Bronchial epithelial cell (primary cell): ENCODE measurements at regions not wholly inside any gene's neighbourhood (a gene's known extent, or its start where the extent isn't known, plus 50 kb on each side); places are given as distances from the start of the nearest gene placed in this dataset.
"Not testable (repeated sequence)": the region's sequence is repeated elsewhere in the genome, so short reads cannot be mapped to it uniquely, and the experiment has no call there.

Source experiments
- DNase-seq: peaks from one replicate; pipeline ENCODE4 v3.0.0-alpha.2; 2010; ENCODE audit warnings: low read depth
- FAIRE-seq: peaks from 2 replicates; lab custom pipeline; 2011; peaks lifted over from hg19 to GRCh38; lab: Jason Lieb, UNC
- H3K27me3 ChIP-seq: 2 replicates; pipeline ENCODE4 v1.5.1; 2011; ENCODE audit warnings: low read length; ENCODE audit not compliant: control insufficient read depth, insufficient read depth
- H3K36me3 ChIP-seq: 2 replicates; pipeline ENCODE4 v1.5.1; 2011; ENCODE audit warnings: low read length; ENCODE audit not compliant: control insufficient read depth, insufficient read depth
- H3K4me3 ChIP-seq: 2 replicates; pipeline ENCODE4 v1.5.1; 2011; ENCODE audit warnings: mild to moderate bottlenecking, low read depth, low read length, control low read depth
- TF ChIP-seq, protein P1 (sequence below): IDR thresholded peaks from 2 replicates; pipeline ENCODE4 v1.5.1; 2011; ENCODE audit warnings: mild to moderate bottlenecking, moderate library complexity, low read length, control low read depth, inconsistent platforms; ENCODE audit not compliant: insufficient read depth, severe bottlenecking

DNA sequence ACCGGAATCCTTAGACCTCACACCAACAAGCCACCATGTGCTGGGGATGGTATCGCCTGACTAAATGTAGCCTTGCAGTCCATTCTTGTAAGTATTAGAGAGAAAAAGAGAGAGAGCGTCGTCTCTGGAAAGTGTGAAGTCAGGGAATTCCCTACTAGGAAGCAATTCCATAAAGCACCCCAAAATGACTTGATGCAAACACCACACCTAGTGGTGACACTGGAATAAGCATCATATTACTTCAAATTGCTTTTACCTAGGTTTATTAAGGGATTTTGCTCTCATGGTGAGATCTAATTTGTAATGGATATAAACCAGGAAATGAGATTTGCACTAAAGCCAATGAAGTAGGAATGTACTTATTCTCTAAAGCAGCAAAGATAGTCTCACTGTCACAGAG is 111.4 kb upstream of the METTL9 start:
- not testable (repeated sequence) for FAIRE-seq, H3K27me3 ChIP-seq, DNase-seq, H3K4me3 ChIP-seq, H3K36me3 ChIP-seq

- not testable (repeated sequence) for H3K27me3 ChIP-seq, H3K4me3 ChIP-seq, DNase-seq, FAIRE-seq, H3K36me3 ChIP-seq
These were observed 100.3 kb upstream of the METTL9 start for GRCh38 chr16:21499046-21499445.

GRCh38 chr16:21501223-21501868 is 98.0 kb upstream of the METTL9 start:
- peak; percentile 45 for DNase-seq
- H3K36me3 ChIP-seq, FAIRE-seq, H3K27me3 ChIP-seq: not testable (repeated sequence)
- H3K4me3 ChIP-seq: peak overlapping the region; percentile 90

- Histone ChIP-seq H3K36me3 (no peaks in the 10 kb centered on the region), H3K4me3 (peak overlapping the region; percentile 90), H3K27me3 (no peaks in the 10 kb centered on the region)
- FAIRE-seq: no peak
- DNase-seq: peak; percentile 99
- TF ChIP-seq, protein P1, sequence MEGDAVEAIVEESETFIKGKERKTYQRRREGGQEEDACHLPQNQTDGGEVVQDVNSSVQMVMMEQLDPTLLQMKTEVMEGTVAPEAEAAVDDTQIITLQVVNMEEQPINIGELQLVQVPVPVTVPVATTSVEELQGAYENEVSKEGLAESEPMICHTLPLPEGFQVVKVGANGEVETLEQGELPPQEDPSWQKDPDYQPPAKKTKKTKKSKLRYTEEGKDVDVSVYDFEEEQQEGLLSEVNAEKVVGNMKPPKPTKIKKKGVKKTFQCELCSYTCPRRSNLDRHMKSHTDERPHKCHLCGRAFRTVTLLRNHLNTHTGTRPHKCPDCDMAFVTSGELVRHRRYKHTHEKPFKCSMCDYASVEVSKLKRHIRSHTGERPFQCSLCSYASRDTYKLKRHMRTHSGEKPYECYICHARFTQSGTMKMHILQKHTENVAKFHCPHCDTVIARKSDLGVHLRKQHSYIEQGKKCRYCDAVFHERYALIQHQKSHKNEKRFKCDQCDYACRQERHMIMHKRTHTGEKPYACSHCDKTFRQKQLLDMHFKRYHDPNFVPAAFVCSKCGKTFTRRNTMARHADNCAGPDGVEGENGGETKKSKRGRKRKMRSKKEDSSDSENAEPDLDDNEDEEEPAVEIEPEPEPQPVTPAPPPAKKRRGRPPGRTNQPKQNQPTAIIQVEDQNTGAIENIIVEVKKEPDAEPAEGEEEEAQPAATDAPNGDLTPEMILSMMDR: no peak
These were observed 97.3 kb upstream of the METTL9 start for GRCh38 chr16:21501869-21502667.

GRCh38 chr16:21503574-21503920 is 95.8 kb upstream of the METTL9 start:
- not testable (repeated sequence) for H3K36me3 ChIP-seq, H3K4me3 ChIP-seq, DNase-seq, FAIRE-seq, H3K27me3 ChIP-seq

GRCh38 chr16:21503941-21504832 is 95.2 kb upstream of the METTL9 start:
- H3K27me3 ChIP-seq, H3K36me3 ChIP-seq, DNase-seq, H3K4me3 ChIP-seq, FAIRE-seq: not testable (repeated sequence)

- not testable (repeated sequence) for FAIRE-seq, H3K4me3 ChIP-seq, H3K27me3 ChIP-seq, H3K36me3 ChIP-seq, DNase-seq
These were observed 93.4 kb upstream of the METTL9 start for GRCh38 chr16:21505751-21506520.

GRCh38 chr16:21506857-21507456 is 92.4 kb upstream of the METTL9 start:
- H3K4me3 ChIP-seq, FAIRE-seq, H3K27me3 ChIP-seq, DNase-seq: not testable (repeated sequence)
- H3K36me3 ChIP-seq: peaks cover 11% of the 10 kb centered on the region

DNA sequence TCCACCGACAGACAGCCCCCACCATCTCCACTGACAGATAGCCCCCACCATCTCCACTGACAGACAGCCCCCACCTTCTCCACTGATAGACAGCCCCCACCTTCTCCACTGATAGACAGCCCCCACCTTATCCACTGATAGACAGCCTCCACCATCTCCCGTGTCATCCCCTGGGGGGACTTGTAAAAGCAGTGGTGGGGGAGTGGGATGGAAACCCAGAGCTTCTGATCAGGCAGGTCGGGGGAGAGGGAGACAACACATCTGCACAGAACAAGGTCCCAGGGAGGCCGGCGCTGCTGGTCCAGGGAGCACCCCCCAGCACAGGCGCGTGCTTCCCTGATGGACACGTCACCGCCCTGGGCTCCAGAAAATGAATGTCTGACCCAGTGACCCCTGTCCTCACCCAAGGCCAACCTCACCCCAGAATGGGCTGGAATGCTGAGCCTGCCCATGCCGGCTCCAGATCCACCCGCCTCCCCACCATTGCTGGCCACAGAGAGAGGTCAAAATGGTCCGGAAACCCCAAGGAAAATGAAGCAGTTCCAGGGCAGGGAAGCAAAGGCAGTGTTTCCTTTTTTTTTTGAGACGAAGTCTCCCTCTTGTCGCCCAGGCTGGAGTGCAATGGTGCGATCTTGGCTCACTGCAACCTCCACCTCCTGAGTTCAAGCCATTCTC is 91.6 kb upstream of the METTL9 start:
- FAIRE-seq, H3K27me3 ChIP-seq, H3K4me3 ChIP-seq, DNase-seq: not testable (repeated sequence)
- peaks cover 16% of the 10 kb centered on the region for H3K36me3 ChIP-seq

- not testable (repeated sequence) for H3K4me3 ChIP-seq, H3K27me3 ChIP-seq, FAIRE-seq, DNase-seq
- peaks cover 18% of the 10 kb centered on the region for H3K36me3 ChIP-seq
These were observed 90.5 kb upstream of the METTL9 start for GRCh38 chr16:21508661-21509436.

- not testable (repeated sequence) for H3K4me3 ChIP-seq, DNase-seq, FAIRE-seq, H3K27me3 ChIP-seq
- peaks cover 18% of the 10 kb centered on the region for H3K36me3 ChIP-seq
These were observed 89.8 kb upstream of the METTL9 start for GRCh38 chr16:21509437-21510086.
